H1 (cell line): ENCODE measurements at regions not wholly inside any gene's neighbourhood (a gene's known extent, or its start where the extent isn't known, plus 50 kb on each side); places are given as distances from the start of the nearest gene placed in this dataset.

Experiments used
- GABPA ChIP-seq: IDR thresholded peaks from 2 replicates; pipeline ENCODE4 v1.6.1; 2011; ENCODE audit warnings: mild to moderate bottlenecking, low read length, moderate library complexity, borderline replicate concordance; ENCODE audit not compliant: insufficient read depth
- JUND ChIP-seq: IDR thresholded peaks from 2 replicates; pipeline ENCODE4 v1.6.1; 2011; ENCODE audit warnings: mild to moderate bottlenecking, improper control_type of control experiment, low read length
- NRF1 ChIP-seq: IDR thresholded peaks from 2 replicates; pipeline ENCODE4 v1.6.1; 2011; ENCODE audit warnings: mild to moderate bottlenecking, low read depth, low read length, improper control_type of control experiment
- POLR2A ChIP-seq, 2 experiments: IDR thresholded peaks; 1 replicate in 1 of 2; 2 replicates in 1 of 2; pipeline ENCODE4 v1.6.1; 2011; ENCODE audit warnings: low read depth in 2 of 2, low read length in 2 of 2, mild to moderate bottlenecking in 2 of 2; ENCODE audit errors: control extremely low read depth in 1 of 2
- RAD21 ChIP-seq, 2 experiments: IDR thresholded peaks in 1 of 2; conservative IDR thresholded peaks in 1 of 2; 2 replicates each; pipeline ENCODE4 v1.6.1; 2011; ENCODE audit warnings: low read depth in 2 of 2, low read length in 2 of 2, improper control_type of control experiment in 1 of 2, inconsistent platforms in 1 of 2, mild to moderate bottlenecking in 1 of 2, moderate library complexity in 1 of 2
- RXRA ChIP-seq: IDR thresholded peaks from 2 replicates; pipeline ENCODE4 v1.6.1; 2011; ENCODE audit warnings: low read depth, mild to moderate bottlenecking, low read length, moderate library complexity; ENCODE audit not compliant: insufficient read depth
- TF ChIP-seq, protein P1 (sequence below): IDR thresholded peaks from 2 replicates; pipeline ENCODE4 v1.6.1; 2012; ENCODE audit warnings: low read length, inconsistent platforms
- TF ChIP-seq, protein P2 (sequence below), 3 experiments: IDR thresholded peaks; 1 replicate in 2 of 3; 2 replicates in 1 of 3; pipeline versions ENCODE4 v1.5.1 to v1.6.1; 2011; ENCODE audit warnings: low read length in 3 of 3, mild to moderate bottlenecking in 3 of 3, inconsistent platforms in 2 of 3, low read depth in 1 of 3, moderate library complexity in 1 of 3; ENCODE audit not compliant: insufficient read depth in 1 of 3; ENCODE audit errors: control extremely low read depth in 1 of 3

DNA sequence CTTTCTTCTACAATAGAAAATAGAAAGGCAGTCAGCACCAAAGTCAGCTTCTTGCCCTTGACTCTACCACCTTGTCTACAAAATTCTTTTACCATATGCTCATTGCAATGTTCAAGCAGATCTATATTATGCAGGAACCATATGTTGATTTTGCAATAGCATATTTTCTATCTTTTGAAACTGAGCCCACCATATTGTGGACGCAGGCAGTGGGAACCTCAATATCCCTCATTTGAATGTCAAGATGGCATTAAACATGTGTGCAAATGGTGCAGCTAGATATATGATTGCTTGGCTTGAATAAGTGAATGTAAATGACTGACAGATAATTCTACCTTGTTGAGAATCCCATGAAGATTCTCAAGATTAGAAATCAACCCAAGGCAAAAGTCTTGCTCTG lies 412.7 kb upstream of the FSHR start:
- TF ChIP-seq, protein P1, sequence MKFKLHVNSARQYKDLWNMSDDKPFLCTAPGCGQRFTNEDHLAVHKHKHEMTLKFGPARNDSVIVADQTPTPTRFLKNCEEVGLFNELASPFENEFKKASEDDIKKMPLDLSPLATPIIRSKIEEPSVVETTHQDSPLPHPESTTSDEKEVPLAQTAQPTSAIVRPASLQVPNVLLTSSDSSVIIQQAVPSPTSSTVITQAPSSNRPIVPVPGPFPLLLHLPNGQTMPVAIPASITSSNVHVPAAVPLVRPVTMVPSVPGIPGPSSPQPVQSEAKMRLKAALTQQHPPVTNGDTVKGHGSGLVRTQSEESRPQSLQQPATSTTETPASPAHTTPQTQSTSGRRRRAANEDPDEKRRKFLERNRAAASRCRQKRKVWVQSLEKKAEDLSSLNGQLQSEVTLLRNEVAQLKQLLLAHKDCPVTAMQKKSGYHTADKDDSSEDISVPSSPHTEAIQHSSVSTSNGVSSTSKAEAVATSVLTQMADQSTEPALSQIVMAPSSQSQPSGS: no peak
- no peak for TF ChIP-seq RAD21 (IDR thresholded peaks at IDR 0.05 in 1 of 2, conservative IDR thresholded peaks at IDR 0.05 in 1 of 2; ENCODE audit: low read depth in 2 of 2, low read length in 2 of 2)
- TF ChIP-seq, protein P2, sequence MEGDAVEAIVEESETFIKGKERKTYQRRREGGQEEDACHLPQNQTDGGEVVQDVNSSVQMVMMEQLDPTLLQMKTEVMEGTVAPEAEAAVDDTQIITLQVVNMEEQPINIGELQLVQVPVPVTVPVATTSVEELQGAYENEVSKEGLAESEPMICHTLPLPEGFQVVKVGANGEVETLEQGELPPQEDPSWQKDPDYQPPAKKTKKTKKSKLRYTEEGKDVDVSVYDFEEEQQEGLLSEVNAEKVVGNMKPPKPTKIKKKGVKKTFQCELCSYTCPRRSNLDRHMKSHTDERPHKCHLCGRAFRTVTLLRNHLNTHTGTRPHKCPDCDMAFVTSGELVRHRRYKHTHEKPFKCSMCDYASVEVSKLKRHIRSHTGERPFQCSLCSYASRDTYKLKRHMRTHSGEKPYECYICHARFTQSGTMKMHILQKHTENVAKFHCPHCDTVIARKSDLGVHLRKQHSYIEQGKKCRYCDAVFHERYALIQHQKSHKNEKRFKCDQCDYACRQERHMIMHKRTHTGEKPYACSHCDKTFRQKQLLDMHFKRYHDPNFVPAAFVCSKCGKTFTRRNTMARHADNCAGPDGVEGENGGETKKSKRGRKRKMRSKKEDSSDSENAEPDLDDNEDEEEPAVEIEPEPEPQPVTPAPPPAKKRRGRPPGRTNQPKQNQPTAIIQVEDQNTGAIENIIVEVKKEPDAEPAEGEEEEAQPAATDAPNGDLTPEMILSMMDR (IDR thresholded peaks at IDR 0.05; ENCODE audit: control extremely low read depth in 1 of 3, insufficient read depth in 1 of 3, low read depth in 1 of 3, low read length in 3 of 3): no peak
- no peak for TF ChIP-seq RXRA
- no peak for TF ChIP-seq GABPA
- TF ChIP-seq NRF1: no peak
- TF ChIP-seq JUND: no peak
- TF ChIP-seq POLR2A (IDR thresholded peaks at IDR 0.05; ENCODE audit: control extremely low read depth in 1 of 2, low read depth in 2 of 2, low read length in 2 of 2): no peak
